ENCODE measurements at regions not wholly inside any gene's neighbourhood (a gene's known extent, or its start where the extent isn't known, plus 50 kb on each side); places are given as distances from the start of the nearest gene placed in this dataset.

GRCh38 chr2:8215159-8215863 is 466.5 kb upstream of the ID2 start:
- WGBS, 4 donors: 90 to 93% (median 92%) methylated on average over 5 of the region's 5 CpGs
- DNase-seq (no peak), ATAC-seq (no peak)
- H3K27ac ChIP-seq: peak overlapping the region in 1 of 12 donors; percentile 8
- TF ChIP-seq POLR2A (IDR thresholded peaks at IDR 0.05): no peak
- TF ChIP-seq, protein P1, sequence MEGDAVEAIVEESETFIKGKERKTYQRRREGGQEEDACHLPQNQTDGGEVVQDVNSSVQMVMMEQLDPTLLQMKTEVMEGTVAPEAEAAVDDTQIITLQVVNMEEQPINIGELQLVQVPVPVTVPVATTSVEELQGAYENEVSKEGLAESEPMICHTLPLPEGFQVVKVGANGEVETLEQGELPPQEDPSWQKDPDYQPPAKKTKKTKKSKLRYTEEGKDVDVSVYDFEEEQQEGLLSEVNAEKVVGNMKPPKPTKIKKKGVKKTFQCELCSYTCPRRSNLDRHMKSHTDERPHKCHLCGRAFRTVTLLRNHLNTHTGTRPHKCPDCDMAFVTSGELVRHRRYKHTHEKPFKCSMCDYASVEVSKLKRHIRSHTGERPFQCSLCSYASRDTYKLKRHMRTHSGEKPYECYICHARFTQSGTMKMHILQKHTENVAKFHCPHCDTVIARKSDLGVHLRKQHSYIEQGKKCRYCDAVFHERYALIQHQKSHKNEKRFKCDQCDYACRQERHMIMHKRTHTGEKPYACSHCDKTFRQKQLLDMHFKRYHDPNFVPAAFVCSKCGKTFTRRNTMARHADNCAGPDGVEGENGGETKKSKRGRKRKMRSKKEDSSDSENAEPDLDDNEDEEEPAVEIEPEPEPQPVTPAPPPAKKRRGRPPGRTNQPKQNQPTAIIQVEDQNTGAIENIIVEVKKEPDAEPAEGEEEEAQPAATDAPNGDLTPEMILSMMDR (IDR thresholded peaks at IDR 0.05): no peak
- no peaks in the 10 kb centered on the region for H3K36me3 ChIP-seq
- no peaks in the 10 kb centered on the region for H3K27me3 ChIP-seq
- H3K9me3 ChIP-seq: peaks cover 0 to 5% (median 0%) of the 10 kb centered on the region in 12 donors
- peaks cover 0 to 16% (median 5%) of the 10 kb centered on the region in 12 donors for H3K4me1 ChIP-seq
- H3K4me3 ChIP-seq: peak overlapping the region in 1 of 12 donors; percentile 2
- intact Hi-C loops (cut with DNase I): loop anchor here in 1 of 10 donors (10.0 kb wide), 1 partner anchor 469 kb away; the partner anchor contains the start of gene ID2

- ATAC-seq: no peak
Measured at GRCh38 chr2:8215982-8216381, 465.9 kb upstream of the ID2 start.

GRCh38 chr2:8216397-8216796 is 465.5 kb upstream of the ID2 start:
- intact Hi-C loops (cut with DNase I): loop anchor here in 1 of 10 donors (10.0 kb wide), 1 partner anchor 468 kb away; the partner anchor contains the start of gene ID2
- TF ChIP-seq POLR2A (IDR thresholded peaks at IDR 0.05): no peak
- TF ChIP-seq, protein P1 (IDR thresholded peaks at IDR 0.05): no peak
- 56 to 77% (median 74%) methylated on average over 1 of the region's 1 CpG for WGBS, 4 donors
- no peak for DNase-seq
- Histone ChIP-seq H3K9me3 (no peaks in the 10 kb centered on the region), H3K4me3 (no peak overlapping the region), H3K27ac (peak overlapping the region in 2 of 12 donors; percentile 6 to 41), H3K27me3 (no peaks in the 10 kb centered on the region), H3K4me1 (peaks cover 0 to 21% (median 9%) of the 10 kb centered on the region in 12 donors), H3K36me3 (no peaks in the 10 kb centered on the region)
- ATAC-seq: no peak

More at GRCh38 chr2:8215982-8216381, 465.9 kb upstream of the ID2 start:
- no peak for DNase-seq
- Histone ChIP-seq H3K4me1 (peaks cover 0 to 21% (median 9%) of the 10 kb centered on the region in 12 donors), H3K36me3 (no peaks in the 10 kb centered on the region), H3K27ac (peak overlapping the region in 3 of 12 donors; percentile 6 to 41 (median 8)), H3K4me3 (peak overlapping the region in 1 of 12 donors; percentile 2), H3K27me3 (no peaks in the 10 kb centered on the region), H3K9me3 (no peaks in the 10 kb centered on the region)
- intact Hi-C loops (cut with DNase I): loop anchor here in 1 of 10 donors (10.0 kb wide), 1 partner anchor 469 kb away; the partner anchor contains the start of gene ID2
- TF ChIP-seq POLR2A (IDR thresholded peaks at IDR 0.05): no peak
- TF ChIP-seq, protein P1 (IDR thresholded peaks at IDR 0.05): no peak
- 77 to 88% (median 81%) methylated on average over 6 of the region's 6 CpGs for WGBS, 4 donors

GRCh38 chr2:8217468-8218030 is 464.3 kb upstream of the ID2 start:
- H3K4me3 ChIP-seq: no peak overlapping the region
- ATAC-seq (no peak), DNase-seq (no peak)
- no peaks in the 10 kb centered on the region for H3K36me3 ChIP-seq
- H3K9me3 ChIP-seq: no peaks in the 10 kb centered on the region
- WGBS, 4 donors: 63 to 68% (median 64%) methylated on average over 9 of the region's 9 CpGs
- no peak overlapping the region for H3K27ac ChIP-seq
- intact Hi-C loops (cut with DNase I): loop anchor here in 1 of 10 donors (10.0 kb wide), 1 partner anchor 467 kb away; the partner anchor contains the start of gene ID2
- no peaks in the 10 kb centered on the region for H3K27me3 ChIP-seq
- no peak for TF ChIP-seq POLR2A (IDR thresholded peaks at IDR 0.05)
- peaks cover 0 to 21% (median 9%) of the 10 kb centered on the region in 12 donors for H3K4me1 ChIP-seq

Measured in heart left ventricle (tissue), 16 donors.